SW 1271 (cell line): ENCODE measurements at regions not wholly inside any gene's neighbourhood (a gene's known extent, or its start where the extent isn't known, plus 50 kb on each side); places are given as distances from the start of the nearest gene placed in this dataset.
"Not testable (repeated sequence)": the region's sequence is repeated elsewhere in the genome, so short reads cannot be mapped to it uniquely, and the experiment has no call there.

Source experiments
- DNase-seq, 2 experiments: peaks; one replicate each; lab custom pipeline; 2025; lab: John Stamatoyannopoulos, UW

DNA sequence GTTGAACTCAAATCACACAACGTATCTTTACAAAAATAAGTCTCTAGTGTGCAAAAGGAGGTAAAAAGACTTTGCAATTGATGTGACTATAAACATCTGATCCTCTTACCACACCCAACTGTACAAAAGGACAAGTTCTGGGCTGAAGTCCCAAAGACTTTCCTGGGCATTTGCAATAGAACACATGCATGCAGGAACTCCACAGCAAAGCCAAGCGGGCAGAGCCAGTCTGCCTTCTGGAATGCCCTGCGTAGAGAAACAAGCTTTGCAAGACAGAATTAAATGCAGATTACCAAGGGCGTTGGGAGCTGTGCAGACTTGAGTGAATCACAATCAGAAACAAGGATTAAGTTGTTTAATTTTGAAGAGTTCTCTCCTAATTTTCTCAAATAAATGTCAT, 208.4 kb upstream of the ZNF521 start:
- DNase-seq = no peak

DNA sequence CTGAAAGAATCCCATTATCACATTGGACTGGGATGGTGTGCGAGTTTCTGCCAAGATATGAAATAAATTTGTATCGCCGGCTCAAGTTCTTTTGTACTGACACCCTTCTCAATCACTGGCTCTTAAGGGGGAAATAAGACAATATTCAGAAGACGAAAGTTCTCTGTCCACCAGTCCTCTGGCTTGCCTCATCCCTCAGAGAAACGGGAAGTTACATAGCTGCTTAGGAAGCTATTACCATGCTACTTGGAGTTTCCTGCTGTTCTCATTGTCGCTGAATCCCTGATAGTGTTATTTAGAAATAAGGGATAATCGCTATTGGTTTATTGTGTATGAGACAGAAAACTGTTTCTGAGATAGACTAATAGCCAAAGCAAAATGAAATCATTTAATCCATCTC, 205.0 kb upstream of the ZNF521 start:
- DNase-seq = no peak

DNA sequence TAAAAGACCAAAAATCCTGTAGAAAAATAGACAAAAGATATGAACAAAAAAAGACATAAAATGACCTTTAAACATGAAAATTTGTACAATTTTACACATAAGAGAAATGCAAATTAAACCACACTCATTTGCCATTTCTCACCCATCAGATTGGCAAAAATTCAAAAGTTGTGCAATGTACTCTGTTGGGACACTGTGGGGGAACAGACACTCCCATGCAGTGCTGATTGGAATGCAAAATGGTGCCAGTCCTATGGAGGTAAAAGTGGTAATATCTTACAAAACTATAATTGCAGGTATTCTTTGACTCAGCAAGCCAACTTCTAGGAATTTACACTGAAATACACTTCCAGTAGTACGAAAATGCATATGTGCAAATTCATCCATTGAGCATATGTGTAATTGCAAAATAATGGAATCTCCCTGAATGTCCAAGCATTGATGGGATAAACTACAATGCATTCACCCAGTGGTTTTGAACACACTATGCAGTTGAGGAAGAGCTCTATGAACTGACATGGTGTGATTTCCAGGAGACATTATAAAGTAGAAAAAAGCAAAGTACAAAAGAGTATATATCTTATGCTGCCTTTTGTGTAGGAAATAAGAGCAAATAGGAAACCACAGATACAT, 201.8 kb upstream of the ZNF521 start:
- no peak for DNase-seq

DNA sequence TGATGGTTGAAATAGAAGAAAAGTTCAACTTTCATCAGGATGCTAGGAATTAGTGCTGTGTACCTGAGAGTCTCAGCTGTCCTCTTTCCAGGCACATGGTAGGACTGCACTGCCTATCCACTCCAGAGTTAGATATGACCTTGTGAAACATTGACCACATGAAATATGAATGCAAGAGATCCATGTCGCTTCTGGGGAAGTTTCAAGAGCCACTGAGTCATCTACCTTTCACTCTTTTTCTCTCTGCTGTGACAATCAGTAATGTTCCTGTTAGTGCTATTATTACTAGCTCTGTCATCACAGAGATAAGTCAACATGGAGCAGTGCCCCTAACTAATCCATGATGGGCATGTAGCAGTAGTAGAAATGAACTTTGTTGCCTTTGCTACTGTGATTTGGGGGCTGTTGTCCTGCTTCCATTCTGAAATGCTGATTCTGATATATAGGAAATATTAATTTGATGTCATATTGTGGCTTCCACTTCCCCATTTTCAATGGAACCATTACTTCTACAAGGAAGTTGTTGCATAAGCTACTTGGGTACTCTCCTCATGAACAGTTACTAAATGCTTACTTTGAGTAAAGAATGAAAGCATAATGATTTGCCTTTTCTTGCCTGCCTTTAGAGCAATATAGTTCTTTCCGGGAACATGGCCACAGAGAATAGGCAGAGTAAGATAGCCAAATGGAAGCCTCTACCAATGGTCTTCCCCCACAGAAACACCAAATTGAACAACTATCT, 192.8 kb upstream of the ZNF521 start:
- DNase-seq = no peak

DNA sequence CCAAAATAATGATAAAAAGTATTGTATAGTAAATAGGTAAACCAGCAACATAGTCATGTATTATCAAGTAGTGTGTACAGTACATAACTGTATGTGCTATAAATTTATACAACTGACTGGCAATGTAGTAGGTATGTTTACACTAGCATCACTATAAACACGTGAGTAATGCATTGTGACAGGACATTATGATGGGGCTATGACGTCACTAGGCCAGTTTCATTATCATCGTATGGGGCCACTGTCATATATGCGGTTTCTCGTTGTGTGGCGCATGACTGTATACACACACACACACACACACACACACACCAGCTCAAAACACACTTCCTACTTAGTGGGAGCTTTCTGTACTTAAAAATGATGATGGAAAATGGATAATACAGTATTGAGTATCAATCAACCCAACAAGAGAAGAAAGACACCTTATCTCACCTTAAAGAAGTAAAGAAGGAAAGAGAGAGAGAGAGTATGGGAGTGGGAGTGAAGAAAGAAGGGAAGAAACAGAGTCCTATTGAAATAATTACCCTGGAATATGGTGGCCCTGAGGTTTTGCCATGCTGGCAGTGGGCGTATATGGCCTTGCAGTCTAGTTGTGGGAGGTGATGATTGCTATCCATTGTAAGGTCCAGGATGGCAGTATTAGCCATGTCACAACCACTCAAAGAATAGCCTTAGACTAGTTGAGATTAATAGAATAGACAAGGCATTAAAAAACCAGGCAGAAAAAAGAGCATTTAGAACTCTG, 186.4 kb upstream of the ZNF521 start:
- no peak for DNase-seq

DNA sequence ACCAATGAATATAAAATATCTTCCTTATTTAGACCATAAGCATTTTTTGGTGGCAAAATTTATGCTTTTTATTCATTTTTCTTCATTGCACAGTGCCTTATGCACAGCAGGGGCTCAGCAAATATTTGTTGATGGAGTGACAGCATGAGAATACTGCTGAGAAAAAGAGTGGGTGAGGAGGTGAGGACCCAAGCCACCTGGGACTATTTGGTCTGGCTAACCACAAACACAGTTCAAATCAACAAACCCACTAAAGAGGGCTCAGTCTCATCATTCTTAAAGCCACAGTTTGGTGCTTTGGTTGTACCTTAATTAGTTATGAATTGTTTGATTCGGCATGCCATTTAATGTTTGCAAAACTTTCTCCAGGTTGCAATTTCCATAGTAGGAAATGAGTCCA, 183.5 kb upstream of the ZNF521 start:
- no peak for DNase-seq

DNA sequence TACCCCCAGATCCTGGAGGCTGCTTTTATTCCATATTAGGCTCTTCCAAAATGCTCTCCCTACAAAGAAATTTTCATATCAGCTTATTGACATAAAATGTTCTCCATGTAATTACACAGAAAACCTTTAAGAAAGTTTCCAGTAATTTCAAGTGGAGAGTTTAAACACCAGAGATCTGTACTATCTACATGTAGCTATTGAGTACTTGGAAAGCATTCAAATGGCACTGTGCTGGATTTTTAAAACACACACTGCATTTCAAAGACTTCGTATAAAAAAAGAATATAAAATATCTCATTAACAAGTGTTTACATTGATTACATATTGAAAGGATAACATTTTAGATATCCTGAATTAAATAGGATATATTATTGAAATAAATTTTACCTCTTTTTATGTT, 182.4 kb upstream of the ZNF521 start:
- DNase-seq = no peak

DNA sequence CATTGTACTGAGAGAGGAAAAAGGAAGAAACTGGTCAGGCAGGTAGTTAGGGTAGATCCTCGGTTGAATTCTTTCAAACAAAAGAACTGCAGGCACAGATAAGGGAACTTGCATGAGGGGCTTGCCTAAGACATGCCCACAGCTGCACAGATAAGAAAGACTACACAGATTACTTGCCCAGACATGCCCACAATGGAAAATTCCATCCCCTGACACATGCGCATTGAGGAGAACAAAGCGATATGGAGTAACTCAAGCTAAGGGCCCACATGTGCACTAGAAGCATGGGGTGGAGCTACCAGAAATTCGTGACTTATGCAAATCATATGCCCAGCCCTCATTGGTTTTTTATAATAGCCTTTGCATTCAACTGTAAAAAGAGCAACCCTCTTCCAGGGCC, 181.3 kb upstream of the ZNF521 start:
- DNase-seq = no peak

DNA sequence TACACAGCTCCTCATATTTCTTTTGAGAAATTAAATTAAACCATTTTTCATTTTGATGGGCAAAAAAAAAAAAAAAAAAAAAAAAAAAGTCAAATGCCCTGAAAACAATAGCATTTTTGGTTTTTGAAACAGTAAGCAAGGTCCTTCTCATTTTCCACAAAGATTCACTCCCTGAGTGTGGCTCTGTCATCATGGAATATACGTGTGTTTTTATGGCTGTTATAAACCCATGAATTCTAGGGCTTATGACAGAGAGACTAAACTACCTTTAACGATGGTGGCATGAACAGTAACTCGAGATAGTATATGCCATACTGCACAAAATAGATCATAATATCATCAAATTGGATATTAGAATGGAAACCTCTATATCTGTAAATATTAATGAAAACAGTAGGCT, 179.2 kb upstream of the ZNF521 start:
- no peak for DNase-seq

DNA sequence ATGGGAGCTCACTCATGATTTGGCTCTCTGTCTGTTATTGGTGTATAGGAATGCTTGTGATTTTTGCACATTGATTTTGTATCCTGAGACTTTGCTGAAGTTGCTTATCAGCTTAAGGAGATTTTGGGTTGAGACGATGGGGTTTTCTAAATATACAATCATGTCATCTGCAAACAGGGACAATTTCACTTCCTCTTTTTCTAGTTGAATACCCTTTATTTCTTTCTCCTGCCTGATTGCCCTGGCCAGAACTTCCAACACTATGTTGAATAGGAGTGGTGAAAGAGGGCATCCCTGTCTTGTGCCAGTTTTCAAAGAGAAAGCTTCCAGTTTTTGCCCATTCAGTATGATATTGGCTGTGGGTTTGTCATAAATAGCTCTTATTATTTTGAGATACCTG, 173.8 kb upstream of the ZNF521 start:
- DNase-seq = not testable (repeated sequence)

DNA sequence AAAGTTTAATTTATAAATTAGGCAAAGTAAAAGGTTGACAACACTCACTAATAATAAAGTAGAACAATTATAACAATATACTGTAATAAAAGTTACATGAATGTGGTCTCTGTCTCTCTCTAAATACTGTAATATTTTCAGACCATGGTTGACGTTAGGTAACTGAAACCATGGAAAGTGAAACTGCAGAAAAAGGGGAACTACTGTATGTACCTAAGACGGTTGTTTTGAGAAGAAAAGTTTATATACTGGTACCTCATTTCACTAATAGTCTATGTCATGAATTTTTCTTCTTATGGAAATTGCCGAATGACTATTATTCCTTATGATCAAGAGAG, 166.7 kb upstream of the ZNF521 start:
- no peak for DNase-seq

DNA sequence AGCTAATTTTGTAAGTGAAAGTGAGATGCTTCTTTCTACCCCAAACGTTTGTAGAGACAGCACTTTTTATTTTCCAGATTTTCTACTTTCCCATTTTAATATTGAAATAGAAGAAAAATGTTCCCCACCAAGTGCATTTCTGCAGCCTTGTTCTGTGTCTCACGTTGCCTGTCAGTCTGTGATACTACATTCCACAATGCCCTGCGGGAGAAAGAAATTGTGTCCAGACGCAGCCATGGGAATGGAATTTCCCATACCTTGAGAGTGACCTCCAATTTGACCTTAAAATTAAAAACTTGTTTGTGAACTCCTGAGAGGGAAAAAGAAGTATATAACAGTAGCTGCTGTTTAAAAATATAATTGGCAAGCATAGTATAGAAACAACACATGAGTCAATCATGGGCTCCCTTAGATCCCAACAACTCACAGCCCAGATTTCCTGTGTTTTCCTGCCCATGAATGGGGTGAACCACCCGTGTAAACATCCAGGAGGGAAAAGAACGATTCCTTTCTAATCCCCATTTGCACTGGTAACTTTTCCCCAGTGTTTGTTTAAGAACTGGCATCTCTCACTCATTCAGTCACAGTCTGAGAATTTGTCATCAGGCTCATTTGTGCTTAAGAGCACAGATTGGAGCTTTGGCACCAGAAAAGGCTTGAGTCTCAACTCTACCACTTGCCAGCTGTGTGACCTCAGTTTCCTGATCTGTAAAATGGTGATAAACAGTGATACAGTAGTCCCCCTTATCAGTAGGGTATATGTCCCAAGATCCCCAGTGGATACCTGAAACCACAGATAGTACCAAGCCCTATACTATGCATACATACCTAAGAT, 166.1 kb upstream of the ZNF521 start:
- DNase-seq = no peak

DNA sequence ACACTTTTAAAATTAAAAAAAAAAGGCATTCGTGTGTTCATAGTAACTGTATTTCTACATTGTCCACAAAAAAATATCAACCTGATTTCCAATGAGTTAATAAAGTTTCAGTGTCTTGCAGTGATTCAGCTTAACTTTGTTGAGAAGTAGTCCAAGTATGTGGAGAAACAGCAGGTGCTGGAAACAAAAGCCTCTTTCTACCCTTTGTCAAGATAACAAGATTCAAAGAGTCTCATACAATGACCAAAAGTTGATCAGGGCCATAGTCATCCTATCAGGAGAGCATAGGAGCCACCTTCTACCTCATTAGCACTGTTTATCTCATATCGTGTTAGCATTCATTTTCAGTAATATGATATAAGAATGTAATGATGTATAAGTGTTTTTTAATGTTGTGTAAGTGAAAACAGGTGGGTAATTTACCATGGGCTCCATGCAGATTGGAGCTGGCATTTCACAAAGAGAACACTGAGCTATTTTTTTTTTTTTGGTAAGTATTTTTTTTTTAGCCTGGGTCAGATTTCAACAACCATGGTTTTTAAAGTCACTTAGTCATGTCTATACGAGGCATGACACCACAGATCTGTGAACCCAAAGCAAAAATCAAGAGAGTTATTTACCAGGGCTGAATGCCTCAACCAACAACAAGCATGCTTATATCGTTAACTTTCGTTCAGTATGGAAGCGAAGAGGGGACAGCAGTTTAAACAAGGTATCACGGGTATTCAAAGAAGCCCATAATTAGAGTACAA, 165.0 kb upstream of the ZNF521 start:
- no peak for DNase-seq

DNA sequence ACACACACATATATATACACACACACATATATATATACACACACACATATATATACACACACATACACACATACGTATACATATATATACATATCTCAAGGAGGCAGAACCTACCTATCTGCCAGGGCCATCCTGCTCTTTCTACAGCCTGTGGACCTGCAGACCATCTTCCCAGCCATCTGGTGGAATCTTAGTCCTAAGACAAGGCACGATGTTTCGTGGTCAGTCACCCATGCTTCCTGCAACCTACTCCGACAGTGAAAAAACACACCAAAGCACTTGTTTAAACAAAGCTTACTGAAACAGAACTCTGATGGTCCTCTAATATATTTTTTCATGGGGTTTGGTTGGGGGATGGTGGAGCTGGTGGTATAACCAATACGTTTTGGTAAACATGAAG, 164.2 kb upstream of the ZNF521 start:
- no peak for DNase-seq

DNA sequence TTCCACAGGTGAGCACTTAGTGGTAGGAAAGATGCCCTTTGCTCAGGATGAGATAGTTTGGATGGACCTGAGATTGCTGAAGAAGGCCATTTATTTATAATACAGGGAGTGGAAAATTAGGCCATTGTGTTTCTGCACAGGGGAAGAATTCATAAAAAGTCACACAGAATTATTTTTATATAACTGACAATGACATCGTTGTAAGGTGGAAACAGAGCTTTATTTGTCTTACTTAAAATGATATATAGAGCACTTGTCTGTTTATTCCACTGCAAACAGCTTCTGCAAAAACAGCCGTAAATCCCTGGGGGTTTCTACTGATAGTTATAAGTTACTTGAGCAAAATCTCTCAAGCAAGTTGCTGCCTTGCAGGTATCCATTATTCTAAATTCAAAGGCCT, 158.1 kb upstream of the ZNF521 start:
- no peak for DNase-seq

DNA sequence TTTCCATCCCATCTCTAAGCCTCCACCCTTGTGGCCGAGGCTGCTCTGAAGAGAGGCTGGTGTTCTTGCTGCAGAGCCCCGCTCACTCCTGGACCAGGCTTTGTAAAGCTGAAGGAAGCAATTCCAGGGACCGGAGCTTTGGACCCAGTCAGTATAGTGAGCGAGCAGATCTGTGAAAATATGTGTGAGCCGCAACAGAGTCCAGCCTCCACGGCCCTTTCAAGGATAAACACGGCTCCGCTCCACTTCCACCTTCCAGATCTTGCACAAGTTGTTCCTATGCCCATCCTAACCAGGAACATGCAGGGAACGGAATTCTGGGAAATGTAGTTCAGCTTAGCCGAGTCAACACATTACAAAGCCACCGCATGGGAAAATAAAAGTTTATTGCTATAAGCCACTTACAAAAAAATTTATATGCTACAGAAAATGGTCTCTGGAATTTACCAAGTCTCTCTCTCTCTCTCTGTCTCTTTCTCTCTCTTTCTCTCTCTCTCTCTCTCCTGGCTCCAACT, 151.7 kb upstream of the ZNF521 start:
- DNase-seq = peak in 1 of 2 experiments; percentile 11

DNA sequence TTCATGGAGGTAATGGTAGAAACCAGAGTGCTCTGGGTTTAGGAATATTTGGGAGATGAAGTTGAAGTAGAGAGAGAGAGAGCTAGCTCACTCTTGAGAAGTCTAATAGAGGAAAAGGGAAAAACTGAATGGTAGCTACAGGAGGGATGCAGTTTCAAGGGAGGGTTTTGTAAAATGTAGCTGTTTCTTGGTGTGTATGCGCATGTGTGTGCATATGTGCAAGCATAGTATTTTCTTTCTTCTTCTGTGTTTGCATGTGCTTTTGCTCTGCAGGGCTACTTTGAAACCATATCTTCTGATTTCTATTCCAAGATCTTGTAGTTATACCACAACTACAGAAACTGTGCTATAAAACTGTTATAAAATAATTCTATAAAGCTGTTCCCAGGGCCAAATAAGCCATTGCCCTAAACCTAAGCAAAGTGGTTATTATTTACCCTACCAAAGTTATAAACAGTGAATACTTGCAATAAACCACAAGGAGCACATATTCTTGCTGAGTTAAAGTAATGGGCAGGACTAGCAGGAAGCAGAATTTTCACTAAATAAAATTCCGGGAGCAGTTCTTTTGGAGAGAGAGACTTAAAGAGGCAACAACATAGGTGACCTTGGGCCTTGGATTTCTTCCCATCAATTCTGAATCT, 145.3 kb upstream of the ZNF521 start:
- DNase-seq = no peak

DNA sequence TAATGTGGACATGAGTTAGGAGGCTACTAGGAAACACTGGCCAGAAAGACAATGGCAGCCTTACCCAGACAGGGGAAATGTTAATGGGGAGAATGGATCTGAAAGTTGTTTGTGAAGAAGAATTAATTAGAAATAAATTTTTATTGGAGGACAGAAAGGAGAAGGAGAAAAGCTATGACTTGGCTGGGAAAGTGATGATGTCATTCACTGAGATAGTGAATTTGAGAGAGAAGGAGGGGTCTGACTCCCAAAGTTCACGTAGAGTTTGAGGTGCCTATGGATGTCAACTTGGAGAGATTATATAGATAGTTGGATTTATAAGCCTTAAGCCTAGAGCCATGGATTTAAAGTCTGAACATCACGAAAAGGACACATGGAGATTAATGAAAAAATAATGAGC, 144.6 kb upstream of the ZNF521 start:
- no peak for DNase-seq

DNA sequence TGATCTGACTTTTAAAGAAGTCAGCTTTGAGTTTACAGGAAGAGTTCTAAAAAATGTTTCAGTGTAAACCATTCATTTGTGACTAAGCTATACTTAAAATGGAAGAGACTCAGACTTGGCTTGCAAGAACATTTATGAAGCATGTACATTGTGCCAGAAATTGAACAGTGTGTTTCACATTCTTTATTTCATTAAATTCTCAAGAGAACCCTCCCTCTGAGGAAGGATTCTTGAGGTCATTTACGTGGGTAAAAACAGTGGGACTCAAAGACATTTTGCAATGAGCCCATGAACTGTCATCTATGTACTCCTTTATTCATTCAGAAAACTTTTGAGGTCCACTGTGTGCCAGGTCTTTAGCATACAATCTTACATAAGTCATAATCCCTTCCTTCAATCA, 143.6 kb upstream of the ZNF521 start:
- DNase-seq = no peak

DNA sequence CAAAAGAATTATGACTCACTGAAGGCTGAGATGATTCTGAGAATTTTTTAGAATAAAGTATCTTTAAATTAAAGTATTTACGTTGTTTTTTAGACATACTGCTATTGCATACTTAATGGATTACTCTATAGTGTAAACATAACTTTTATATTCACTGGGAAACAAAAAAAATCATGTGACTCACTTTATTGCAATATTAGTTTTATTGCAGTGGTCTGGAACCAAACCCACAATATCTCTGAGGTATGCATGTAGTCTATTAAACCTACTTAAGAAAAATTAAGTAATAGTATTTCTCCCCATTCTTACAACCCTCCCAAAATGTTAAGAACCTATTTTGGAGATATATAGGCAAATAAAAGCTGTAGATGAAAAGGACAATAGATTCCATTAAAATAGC, 142.9 kb upstream of the ZNF521 start:
- DNase-seq = no peak

DNA sequence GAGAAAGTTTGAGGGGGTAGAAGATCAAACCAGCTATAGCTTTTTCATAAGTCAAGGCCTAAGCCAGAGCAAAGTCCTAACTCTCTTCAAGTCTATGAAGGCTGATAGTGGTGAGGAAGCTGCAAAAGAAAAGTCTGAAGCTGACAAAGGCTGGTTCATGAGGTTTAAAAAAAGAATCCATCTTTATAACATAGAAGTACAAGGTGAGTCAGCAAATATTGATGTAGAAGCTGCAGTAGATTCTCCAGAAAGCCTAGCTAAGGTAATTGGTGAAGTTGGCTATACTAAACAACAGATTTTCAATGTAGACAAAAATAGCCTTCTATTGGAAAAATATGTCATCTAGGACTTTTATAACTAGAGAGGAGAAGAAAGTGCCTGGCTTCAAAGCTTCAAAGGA, 141.4 kb upstream of the ZNF521 start:
- no peak for DNase-seq
